Activated CD4-positive, alpha-beta T cell treated with anti-CD3 and anti-CD28 coated beads, Interleukin-2, amount 10 ng/mL, durations not matched to agents 24 days and 14 days (primary cell): ENCODE measurements at regions not wholly inside any gene's neighbourhood (a gene's known extent, or its start where the extent isn't known, plus 50 kb on each side); places are given as distances from the start of the nearest gene placed in this dataset.

Source experiments
- DNase-seq: peaks from one replicate; pipeline ENCODE4 v3.0.0; 2022
- H3K27ac Mint-ChIP-seq: one replicate; pipeline ENCODE4 v1.8.0; 2022; ENCODE audit warnings: mild to moderate bottlenecking, mixed read lengths
- H3K27me3 Mint-ChIP-seq: one replicate; pipeline ENCODE4 v1.8.0; 2022; ENCODE audit warnings: mixed read lengths
- H3K36me3 Mint-ChIP-seq: one replicate; pipeline ENCODE4 v1.8.0; 2022; ENCODE audit warnings: low read depth, mild to moderate bottlenecking, mixed read lengths
- H3K4me1 Mint-ChIP-seq: one replicate; pipeline ENCODE4 v1.8.0; 2021; ENCODE audit warnings: mixed read lengths
- H3K4me3 Mint-ChIP-seq: one replicate; pipeline ENCODE4 v1.8.0; 2022; ENCODE audit warnings: mild to moderate bottlenecking, moderate library complexity, mixed read lengths
- H3K9me3 Mint-ChIP-seq: one replicate; pipeline ENCODE4 v1.8.0; 2021; ENCODE audit warnings: mixed read lengths
- intact Hi-C: fragments of 100-400 bp; cut with micrococcal nuclease; formaldehyde crosslinking; loops from one replicate; pipeline ENCODE4 v1.15.1; 2023

- Mint-ChIP-seq H3K36me3 (no peaks in the 10 kb centered on the region), H3K27me3 (peaks cover 17% of the 10 kb centered on the region), H3K4me3 (no peak overlapping the region), H3K27ac (no peak overlapping the region), H3K9me3 (no peaks in the 10 kb centered on the region), H3K4me1 (peaks cover 5% of the 10 kb centered on the region)
- no peak for DNase-seq
- intact Hi-C loops: loop anchor here (10.0 kb wide), 1 partner anchor 177 kb away; no protein-coding TSS in a partner anchor
Observed at GRCh38 chr2:204321910-204322751, 223.1 kb upstream of the PARD3B start.

- peak; percentile 90 for DNase-seq
- Mint-ChIP-seq H3K4me3 (no peak overlapping the region), H3K4me1 (peaks cover 5% of the 10 kb centered on the region), H3K36me3 (no peaks in the 10 kb centered on the region), H3K9me3 (no peaks in the 10 kb centered on the region), H3K27me3 (peaks cover 6% of the 10 kb centered on the region), H3K27ac (no peak overlapping the region)
- intact Hi-C loops: loop anchor here (1.0 to 10.0 kb wide), 7 partner anchors 181 to 1623 kb away; no protein-coding TSS in a partner anchor
Observed at GRCh38 chr2:204325468-204325867, 219.8 kb upstream of the PARD3B start.

- H3K4me1 Mint-ChIP-seq: no peaks in the 10 kb centered on the region
- DNase-seq: no peak
- no peak overlapping the region for H3K27ac Mint-ChIP-seq
- H3K4me3 Mint-ChIP-seq: no peak overlapping the region
- no peaks in the 10 kb centered on the region for H3K36me3 Mint-ChIP-seq
- intact Hi-C loops: loop anchor here (5.0 to 10.0 kb wide), 2 partner anchors 184 to 1599 kb away; no protein-coding TSS in a partner anchor
- H3K9me3 Mint-ChIP-seq: no peaks in the 10 kb centered on the region
- peaks cover 4% of the 10 kb centered on the region for H3K27me3 Mint-ChIP-seq
Observed at GRCh38 chr2:204328373-204328772, 216.9 kb upstream of the PARD3B start.

GRCh38 chr2:204329016-204329415 lies 216.3 kb upstream of the PARD3B start:
- DNase-seq: no peak
- Mint-ChIP-seq H3K9me3 (no peaks in the 10 kb centered on the region), H3K4me3 (no peak overlapping the region), H3K4me1 (no peaks in the 10 kb centered on the region), H3K36me3 (no peaks in the 10 kb centered on the region), H3K27ac (no peak overlapping the region), H3K27me3 (peaks cover 4% of the 10 kb centered on the region)
- intact Hi-C loops: loop anchor here (5.0 to 10.0 kb wide), 2 partner anchors 184 to 1598 kb away; no protein-coding TSS in a partner anchor

- intact Hi-C loops: loop anchor here (5.0 to 10.0 kb wide), 2 partner anchors 185 to 1598 kb away; no protein-coding TSS in a partner anchor
- Mint-ChIP-seq H3K4me1 (no peaks in the 10 kb centered on the region), H3K27me3 (peaks cover 4% of the 10 kb centered on the region), H3K27ac (no peak overlapping the region), H3K4me3 (no peak overlapping the region), H3K9me3 (no peaks in the 10 kb centered on the region), H3K36me3 (no peaks in the 10 kb centered on the region)
- no peak for DNase-seq
Observed at GRCh38 chr2:204329532-204329931, 215.7 kb upstream of the PARD3B start.

- Mint-ChIP-seq H3K4me1 (no peaks in the 10 kb centered on the region), H3K27me3 (peaks cover 9% of the 10 kb centered on the region), H3K27ac (no peak overlapping the region), H3K36me3 (no peaks in the 10 kb centered on the region), H3K9me3 (no peaks in the 10 kb centered on the region), H3K4me3 (no peak overlapping the region)
- no peak for DNase-seq
- intact Hi-C loops: no loop called here
Observed at GRCh38 chr2:204331180-204331579, 214.1 kb upstream of the PARD3B start.

- H3K4me3 Mint-ChIP-seq: no peak overlapping the region
- no peaks in the 10 kb centered on the region for H3K36me3 Mint-ChIP-seq
- DNase-seq: no peak
- no peaks in the 10 kb centered on the region for H3K9me3 Mint-ChIP-seq
- H3K27me3 Mint-ChIP-seq: peaks cover 8% of the 10 kb centered on the region
- no peaks in the 10 kb centered on the region for H3K4me1 Mint-ChIP-seq
- intact Hi-C loops: no loop called here
- no peak overlapping the region for H3K27ac Mint-ChIP-seq
Observed at GRCh38 chr2:204331988-204332387, 213.3 kb upstream of the PARD3B start.

- Mint-ChIP-seq H3K4me3 (no peak overlapping the region), H3K4me1 (no peaks in the 10 kb centered on the region)
Observed at GRCh38 chr2:204332706-204333105, 212.6 kb upstream of the PARD3B start.

GRCh38 chr2:204333861-204334260 lies 211.4 kb upstream of the PARD3B start:
- Mint-ChIP-seq H3K27ac (no peak overlapping the region), H3K9me3 (no peaks in the 10 kb centered on the region), H3K36me3 (no peaks in the 10 kb centered on the region), H3K4me3 (no peak overlapping the region), H3K27me3 (peaks cover 18% of the 10 kb centered on the region), H3K4me1 (no peaks in the 10 kb centered on the region)
- intact Hi-C loops: no loop called here
- DNase-seq: no peak

More at GRCh38 chr2:204332706-204333105, 212.6 kb upstream of the PARD3B start:
- H3K27me3 Mint-ChIP-seq: peaks cover 10% of the 10 kb centered on the region
- no peaks in the 10 kb centered on the region for H3K36me3 Mint-ChIP-seq
- H3K9me3 Mint-ChIP-seq: no peaks in the 10 kb centered on the region
- intact Hi-C loops: no loop called here
- H3K27ac Mint-ChIP-seq: no peak overlapping the region
- DNase-seq: no peak

- no peaks in the 10 kb centered on the region for H3K36me3 Mint-ChIP-seq
- H3K9me3 Mint-ChIP-seq: no peaks in the 10 kb centered on the region
- H3K4me3 Mint-ChIP-seq: no peak overlapping the region
- H3K4me1 Mint-ChIP-seq: no peaks in the 10 kb centered on the region
- DNase-seq: no peak
- intact Hi-C loops: no loop called here
- peaks cover 24% of the 10 kb centered on the region for H3K27me3 Mint-ChIP-seq
- no peak overlapping the region for H3K27ac Mint-ChIP-seq
Observed at GRCh38 chr2:204335451-204336058, 209.7 kb upstream of the PARD3B start.

- Mint-ChIP-seq H3K27ac (no peak overlapping the region), H3K9me3 (no peaks in the 10 kb centered on the region), H3K4me1 (no peaks in the 10 kb centered on the region), H3K4me3 (no peak overlapping the region), H3K36me3 (no peaks in the 10 kb centered on the region), H3K27me3 (peaks cover 24% of the 10 kb centered on the region)
- intact Hi-C loops: no loop called here
- DNase-seq: no peak
Observed at GRCh38 chr2:204336153-204336744, 209.0 kb upstream of the PARD3B start.

GRCh38 chr2:204337638-204338037 lies 207.6 kb upstream of the PARD3B start:
- Mint-ChIP-seq H3K4me1 (no peaks in the 10 kb centered on the region), H3K27ac (no peak overlapping the region), H3K4me3 (no peak overlapping the region), H3K36me3 (no peaks in the 10 kb centered on the region), H3K27me3 (peaks cover 24% of the 10 kb centered on the region), H3K9me3 (no peaks in the 10 kb centered on the region)
- intact Hi-C loops: no loop called here
- DNase-seq: no peak

GRCh38 chr2:204339212-204339715 lies 206.0 kb upstream of the PARD3B start:
- DNase-seq: no peak
- Mint-ChIP-seq H3K9me3 (no peaks in the 10 kb centered on the region), H3K27ac (no peak overlapping the region), H3K36me3 (no peaks in the 10 kb centered on the region), H3K27me3 (peaks cover 33% of the 10 kb centered on the region), H3K4me1 (no peaks in the 10 kb centered on the region), H3K4me3 (no peak overlapping the region)
- intact Hi-C loops: no loop called here

GRCh38 chr2:204340511-204340910 lies 204.8 kb upstream of the PARD3B start:
- intact Hi-C loops: no loop called here
- no peak overlapping the region for H3K27ac Mint-ChIP-seq
- peaks cover 44% of the 10 kb centered on the region for H3K27me3 Mint-ChIP-seq
- H3K9me3 Mint-ChIP-seq: no peaks in the 10 kb centered on the region
- H3K4me1 Mint-ChIP-seq: no peaks in the 10 kb centered on the region
- no peaks in the 10 kb centered on the region for H3K36me3 Mint-ChIP-seq
- no peak for DNase-seq
- H3K4me3 Mint-ChIP-seq: no peak overlapping the region
